ENCODE measurements at regions not wholly inside any gene's neighbourhood (a gene's known extent, or its start where the extent isn't known, plus 50 kb on each side); places are given as distances from the start of the nearest gene placed in this dataset.

- WGBS (ENCODE audit: insufficient coverage) = 60% methylated on average over 1 of the region's 3 CpGs
- no peaks in the 10 kb centered on the region for H3K27me3 Mint-ChIP-seq (ENCODE audit: low read depth in 3 of 3)
- Histone ChIP-seq H3K79me2 (ENCODE audit: insufficient read depth, low read length) (no peaks in the 10 kb centered on the region), H3K4me1 (ENCODE audit: control insufficient read depth in 1 of 2, insufficient read depth in 2 of 2, low read length in 2 of 2) (no peaks in the 10 kb centered on the region), H3K27ac (ENCODE audit: low read depth in 1 of 2, low read length in 2 of 2) (no peak overlapping the region), H3K4me3 (replicated peaks in 1 of 3; ENCODE audit: low read depth in 2 of 3, low read length in 3 of 3) (no peak overlapping the region), H3K36me3 (replicated peaks in 1 of 2; ENCODE audit: control insufficient read depth in 1 of 2, insufficient read depth in 2 of 2, low read length in 2 of 2) (no peaks in the 10 kb centered on the region), H2AFZ (ENCODE audit: insufficient read depth, low read depth, low read length, poor library complexity, severe bottlenecking) (no peak overlapping the region), H4K20me1 (ENCODE audit: insufficient read depth, low read length) (no peaks in the 10 kb centered on the region), H3K27me3 (ENCODE audit: control insufficient read depth in 2 of 2, insufficient read depth in 2 of 2, low read length in 2 of 2) (no peaks in the 10 kb centered on the region), H3K4me2 (replicated peaks; ENCODE audit: extremely low read depth, low read length, poor library complexity, severe bottlenecking) (no peak overlapping the region), H3K9ac (ENCODE audit: insufficient read depth, low read length, poor library complexity, severe bottlenecking) (no peak overlapping the region), H3K9me3 (replicated peaks in 1 of 2; ENCODE audit: control insufficient read depth in 1 of 2, insufficient read depth in 1 of 2, low read length in 2 of 2) (no peaks in the 10 kb centered on the region)
- H3K36me3 Mint-ChIP-seq = no peaks in the 10 kb centered on the region
- H3K4me1 Mint-ChIP-seq = no peaks in the 10 kb centered on the region
- no peak for DNase-seq
- TF ChIP-seq CTCF (IDR thresholded peaks at IDR 0.05) = no peak
- no peak overlapping the region for H3K27ac Mint-ChIP-seq
- H3K9me3 Mint-ChIP-seq = peaks cover 0 to 3% (median 0%) of the 10 kb centered on the region in 7 donors
- H3K4me3 Mint-ChIP-seq = no peak overlapping the region
- intact Hi-C loops (cut with micrococcal nuclease) = no loop called here
Measured at GRCh38 chr10:16120563-16120962, 260.3 kb upstream of the MINDY3 start.

GRCh38 chr10:16141499-16141898 lies 281.2 kb upstream of the MINDY3 start:
- no peaks in the 10 kb centered on the region for H3K36me3 Mint-ChIP-seq
- intact Hi-C loops (cut with micrococcal nuclease) = no loop called here
- DNase-seq = no peak
- no CpG with 5 or more reads among the region's 2 CpGs for WGBS (ENCODE audit: insufficient coverage)
- Histone ChIP-seq H2AFZ (ENCODE audit: insufficient read depth, low read depth, low read length, poor library complexity, severe bottlenecking) (no peak overlapping the region), H3K27ac (ENCODE audit: low read depth in 1 of 2, low read length in 2 of 2) (no peak overlapping the region), H3K4me3 (replicated peaks in 1 of 3; ENCODE audit: low read depth in 2 of 3, low read length in 3 of 3) (no peak overlapping the region), H3K27me3 (ENCODE audit: control insufficient read depth in 2 of 2, insufficient read depth in 2 of 2, low read length in 2 of 2) (no peaks in the 10 kb centered on the region), H3K4me1 (ENCODE audit: control insufficient read depth in 1 of 2, insufficient read depth in 2 of 2, low read length in 2 of 2) (no peaks in the 10 kb centered on the region), H3K36me3 (replicated peaks in 1 of 2; ENCODE audit: control insufficient read depth in 1 of 2, insufficient read depth in 2 of 2, low read length in 2 of 2) (no peaks in the 10 kb centered on the region), H4K20me1 (ENCODE audit: insufficient read depth, low read length) (no peaks in the 10 kb centered on the region), H3K4me2 (replicated peaks; ENCODE audit: extremely low read depth, low read length, poor library complexity, severe bottlenecking) (no peak overlapping the region), H3K9ac (ENCODE audit: insufficient read depth, low read length, poor library complexity, severe bottlenecking) (no peak overlapping the region), H3K9me3 (replicated peaks in 1 of 2; ENCODE audit: control insufficient read depth in 1 of 2, insufficient read depth in 1 of 2, low read length in 2 of 2) (peaks cover 0 to 5% of the 10 kb centered on the region in 2 donors), H3K79me2 (ENCODE audit: insufficient read depth, low read length) (no peaks in the 10 kb centered on the region)
- no peaks in the 10 kb centered on the region for H3K4me1 Mint-ChIP-seq
- no peak overlapping the region for H3K4me3 Mint-ChIP-seq
- TF ChIP-seq CTCF (IDR thresholded peaks at IDR 0.05) = no peak
- no peak overlapping the region for H3K27ac Mint-ChIP-seq
- H3K9me3 Mint-ChIP-seq = peaks cover 1 to 4% (median 3%) of the 10 kb centered on the region in 7 donors
- H3K27me3 Mint-ChIP-seq (ENCODE audit: low read depth in 3 of 3) = peaks cover 0 to 1% (median 0%) of the 10 kb centered on the region in 3 donors

All from CD14-positive monocyte (primary cell).